NCI-H146 (cell line): ENCODE measurements at regions not wholly inside any gene's neighbourhood (a gene's known extent, or its start where the extent isn't known, plus 50 kb on each side); places are given as distances from the start of the nearest gene placed in this dataset.
A peak's percentile ranks its signal among the peaks of the same experiment; 100 is the strongest.

Experiments used
- DNase-seq: peaks from one replicate; lab custom pipeline; 2025; lab: John Stamatoyannopoulos, UW

DNA sequence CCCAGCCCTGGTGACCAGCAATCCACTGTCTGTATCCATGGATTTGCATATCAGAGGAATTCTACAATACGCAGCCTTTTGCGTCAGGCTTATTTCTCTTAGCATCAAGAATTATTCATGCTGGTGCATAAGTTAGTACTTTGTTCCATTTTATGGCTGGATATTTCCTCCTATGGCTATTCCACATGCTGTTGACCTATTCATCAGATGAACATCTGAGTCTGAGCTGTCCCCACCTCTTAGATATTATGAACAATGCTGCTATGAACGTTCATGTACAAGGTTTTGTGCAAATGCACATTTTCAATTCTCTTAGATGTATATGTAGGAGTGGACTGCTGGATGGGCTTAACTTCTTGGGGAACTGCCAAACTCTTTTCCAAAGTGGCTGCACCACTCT, 79.0 kb upstream of the CST7 start:
- no peak for DNase-seq

DNA sequence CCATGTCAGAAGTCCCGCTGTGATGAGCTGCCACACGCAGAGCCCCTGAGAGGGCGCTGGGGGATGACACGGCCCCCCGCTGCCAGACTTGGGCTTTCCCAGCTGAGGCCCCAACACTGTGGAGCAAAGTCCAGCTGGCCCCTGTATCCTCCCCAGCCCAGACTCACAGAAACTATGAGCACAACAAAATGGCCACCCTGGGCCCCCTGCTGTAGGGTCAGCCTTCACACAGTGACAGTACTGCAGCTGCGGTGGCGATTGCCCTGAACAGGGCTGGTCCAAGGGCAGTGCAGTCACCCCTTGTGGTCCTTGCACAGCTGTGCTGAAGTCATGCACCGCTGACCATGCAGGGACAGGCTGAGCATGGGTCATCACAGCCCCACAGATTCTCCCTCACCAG, 78.2 kb upstream of the CST7 start:
- peak; percentile 78 for DNase-seq

DNA sequence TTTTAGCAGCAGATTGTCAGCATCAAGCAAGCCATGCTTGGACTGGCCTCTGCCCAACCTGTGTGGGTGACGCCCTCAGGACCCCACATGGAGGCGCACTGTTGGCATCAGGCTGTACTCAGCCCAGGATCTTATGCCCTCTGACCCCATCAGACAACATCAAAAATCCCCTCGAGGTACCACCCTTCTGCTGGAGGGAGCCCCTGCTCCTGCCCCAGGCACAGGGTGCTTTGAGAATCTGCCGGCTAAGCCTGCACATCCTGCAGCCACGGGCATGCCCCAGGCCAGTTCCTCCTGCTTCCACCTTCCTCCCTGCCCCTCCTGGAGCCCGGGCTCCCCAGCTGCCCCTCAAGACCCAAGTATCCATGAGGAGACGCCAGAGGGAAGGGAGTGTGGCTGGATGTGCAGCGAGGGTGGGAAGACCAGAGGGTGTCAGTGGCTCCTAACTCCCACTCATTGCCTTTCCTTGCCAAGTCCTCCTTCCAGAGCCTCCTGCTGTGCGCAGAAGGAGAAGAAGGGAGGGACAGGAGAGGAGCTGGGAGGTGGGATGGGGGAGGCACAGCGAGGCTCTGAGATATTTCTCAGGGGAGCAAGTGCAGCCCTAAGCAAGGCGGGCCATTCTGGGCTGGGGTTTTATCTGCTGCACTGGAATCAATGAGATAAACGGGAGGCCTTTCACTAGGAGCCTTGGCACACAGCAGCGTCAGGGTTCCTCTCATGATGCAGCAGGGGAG, 77.4 kb upstream of the CST7 start:
- no peak for DNase-seq

DNA sequence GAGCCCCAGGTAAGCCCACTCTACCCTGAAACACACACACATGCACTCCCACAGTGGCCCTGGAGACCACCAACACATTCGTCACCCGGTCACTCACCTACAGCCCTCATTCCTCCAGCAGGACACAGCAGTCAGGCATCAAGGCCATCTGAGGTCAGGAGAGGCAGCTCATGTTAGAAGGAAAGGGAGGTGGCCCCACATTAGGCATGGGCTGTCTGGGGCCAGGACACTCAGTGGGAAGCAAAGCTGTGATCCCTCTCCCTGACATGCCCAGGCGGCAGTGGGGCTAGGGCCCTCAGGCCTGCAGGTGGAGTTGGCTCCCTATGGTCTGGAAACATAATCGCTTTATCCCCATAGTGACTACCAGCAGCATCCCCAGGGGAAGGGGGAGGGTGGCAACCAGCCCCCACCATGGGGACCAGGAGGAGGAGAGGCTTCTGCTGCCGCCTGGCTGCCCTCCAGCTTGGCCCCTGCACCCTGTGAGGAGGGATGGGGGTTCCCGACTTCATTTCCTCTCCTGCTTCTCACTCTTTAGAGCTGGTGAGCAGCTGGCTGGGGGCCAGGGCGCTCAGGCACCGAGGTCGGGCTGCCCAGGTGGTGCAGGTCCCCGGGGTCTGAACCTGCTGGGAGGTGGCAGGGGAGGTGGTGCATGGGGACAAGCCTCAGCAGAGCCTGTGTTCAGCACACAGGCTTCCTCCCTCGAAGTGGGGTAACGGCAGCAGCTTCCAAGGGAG, 76.6 kb upstream of the CST7 start:
- peak; percentile 74 for DNase-seq

DNA sequence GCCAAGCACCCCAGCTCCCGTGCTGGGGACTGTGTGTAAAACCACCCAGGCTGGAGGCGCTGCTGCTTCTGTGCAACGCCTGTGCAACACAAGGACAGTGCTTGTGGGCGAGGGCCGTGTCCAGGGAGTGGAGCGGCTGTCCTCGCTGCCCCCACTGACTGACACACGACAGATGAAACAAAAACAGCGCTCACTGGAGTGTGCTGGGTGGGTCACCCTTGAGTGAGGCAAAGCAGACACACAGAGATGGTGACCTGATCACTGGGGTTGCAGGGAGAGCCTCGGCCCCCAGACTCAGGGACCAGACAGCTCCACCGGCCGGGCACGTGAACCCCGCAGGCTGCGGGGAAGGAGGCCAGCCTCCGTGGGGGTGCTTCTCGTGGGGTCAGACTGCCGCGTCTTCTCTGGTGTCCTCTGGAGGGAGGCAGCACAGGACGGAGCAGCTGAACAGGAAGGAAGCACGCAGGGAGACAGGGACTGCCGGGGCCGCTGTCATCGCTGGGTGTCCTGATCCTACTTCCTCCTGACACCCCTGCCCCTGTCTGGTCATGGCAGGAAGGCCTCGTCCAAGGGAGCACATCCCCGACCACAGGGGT, 75.9 kb upstream of the CST7 start:
- DNase-seq: no peak

DNA sequence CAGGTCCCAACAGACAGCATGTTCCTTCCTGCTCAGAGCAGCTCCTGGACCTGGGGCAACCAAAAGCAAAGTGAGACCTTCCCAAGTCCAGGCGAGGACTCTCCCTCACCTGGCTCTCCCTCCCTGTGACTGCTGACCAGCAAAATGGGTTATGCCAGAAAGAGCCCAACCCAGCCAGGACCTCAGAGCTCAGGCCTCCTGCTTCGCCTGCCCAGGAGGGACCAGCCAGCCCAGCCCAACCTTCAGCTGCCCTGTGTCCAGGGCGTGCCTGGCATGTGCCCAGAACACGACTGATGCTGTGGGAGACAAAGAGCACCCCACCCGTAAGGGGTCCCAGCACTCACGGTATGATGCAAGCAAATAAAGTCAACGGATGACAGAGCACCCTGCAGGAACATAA, 74.0 kb upstream of the CST7 start:
- no peak for DNase-seq

DNA sequence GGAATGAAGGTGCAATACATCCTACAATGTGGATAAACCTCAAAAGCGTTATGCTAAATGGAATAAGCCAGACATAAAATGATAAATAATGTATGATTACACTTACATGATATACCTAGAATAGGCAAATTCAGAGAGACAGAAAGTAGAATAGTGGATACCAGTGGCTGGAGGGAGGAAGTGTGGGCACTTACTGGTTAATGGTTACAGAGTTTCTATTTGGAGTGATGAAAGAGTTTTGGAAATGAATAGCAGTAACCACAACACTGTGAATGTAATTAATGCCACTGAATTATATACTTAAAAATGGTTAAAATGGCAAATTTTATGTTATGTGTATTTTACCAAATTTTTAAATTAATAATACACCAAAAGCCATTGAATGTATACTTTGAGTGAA, 71.4 kb upstream of the CST7 start:
- no peak for DNase-seq

DNA sequence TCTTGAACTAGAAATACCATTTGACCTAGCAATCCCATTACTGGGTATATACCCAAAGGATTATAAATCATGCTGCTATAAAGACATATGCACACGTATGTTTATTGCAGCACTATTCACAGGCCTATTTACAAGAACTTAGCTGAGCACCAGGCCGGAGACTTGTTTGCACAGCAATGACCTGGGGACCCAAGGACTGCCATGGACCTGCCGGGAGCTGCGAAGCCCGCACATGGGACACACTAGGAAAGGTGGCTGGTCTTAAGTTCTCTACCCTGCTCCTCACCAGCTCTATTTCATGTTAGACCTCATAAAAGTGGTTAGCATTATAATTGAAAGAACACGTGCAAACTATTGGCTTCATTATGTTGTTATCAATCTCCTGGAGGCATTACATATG, 70.4 kb upstream of the CST7 start:
- DNase-seq: no peak

DNA sequence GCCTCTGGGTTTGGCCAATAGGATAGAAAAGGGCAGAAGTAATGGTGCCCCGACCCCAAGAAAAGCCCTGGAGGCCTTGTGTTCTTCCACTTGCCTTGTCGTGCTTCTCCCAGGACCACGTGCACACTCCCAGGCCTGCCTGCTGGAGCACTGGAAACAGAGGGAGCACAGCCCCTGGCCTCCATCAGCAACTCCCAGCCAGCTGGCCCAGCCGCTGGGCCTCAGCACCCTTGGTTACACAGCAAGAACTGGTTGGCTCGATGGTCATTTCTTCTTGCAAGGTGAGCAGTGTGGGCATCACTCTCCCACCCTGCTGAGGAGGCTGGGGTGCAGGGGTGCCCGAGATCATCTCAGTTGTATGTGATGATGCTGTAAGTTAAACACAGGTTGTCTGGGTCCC, 69.2 kb upstream of the CST7 start:
- no peak for DNase-seq

DNA sequence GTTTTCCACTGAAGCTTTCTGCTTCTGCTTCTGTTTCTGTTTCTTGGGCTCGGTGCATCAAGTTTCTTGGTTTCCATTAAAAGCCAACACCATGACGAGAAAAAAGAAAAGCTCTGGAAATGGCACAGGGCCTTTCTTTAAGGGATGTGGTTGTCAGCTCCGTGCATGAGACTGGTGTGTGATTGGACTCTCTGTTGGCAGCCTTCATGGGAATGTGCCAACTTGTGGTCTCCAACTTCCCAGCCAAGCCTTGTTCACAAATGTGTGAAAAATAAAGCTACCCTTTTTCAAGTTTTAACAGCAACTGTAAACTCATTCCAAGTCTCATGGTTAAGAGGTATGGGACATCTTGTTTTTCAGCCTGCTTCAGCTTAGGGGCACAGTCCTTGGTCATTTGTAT, 68.7 kb upstream of the CST7 start:
- DNase-seq: no peak

DNA sequence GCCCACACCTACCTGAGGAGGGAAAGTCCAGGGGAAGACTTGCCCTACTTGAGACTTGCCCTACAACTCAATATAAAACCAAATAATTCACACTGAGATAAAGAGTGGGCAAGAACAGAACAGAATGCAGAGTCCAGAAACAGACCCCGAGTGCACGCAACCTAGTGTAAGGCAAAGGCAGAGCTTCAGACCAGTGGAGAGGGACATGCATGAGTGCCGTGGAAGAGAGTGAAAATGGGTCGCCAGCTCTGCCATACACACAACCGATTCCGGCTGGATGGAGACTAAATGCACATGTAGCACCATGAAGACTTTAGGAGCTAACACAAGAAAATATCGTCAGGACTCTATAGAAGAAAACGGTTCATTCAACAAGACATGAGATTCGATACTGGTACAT, 58.8 kb upstream of the CST7 start:
- no peak for DNase-seq

DNA sequence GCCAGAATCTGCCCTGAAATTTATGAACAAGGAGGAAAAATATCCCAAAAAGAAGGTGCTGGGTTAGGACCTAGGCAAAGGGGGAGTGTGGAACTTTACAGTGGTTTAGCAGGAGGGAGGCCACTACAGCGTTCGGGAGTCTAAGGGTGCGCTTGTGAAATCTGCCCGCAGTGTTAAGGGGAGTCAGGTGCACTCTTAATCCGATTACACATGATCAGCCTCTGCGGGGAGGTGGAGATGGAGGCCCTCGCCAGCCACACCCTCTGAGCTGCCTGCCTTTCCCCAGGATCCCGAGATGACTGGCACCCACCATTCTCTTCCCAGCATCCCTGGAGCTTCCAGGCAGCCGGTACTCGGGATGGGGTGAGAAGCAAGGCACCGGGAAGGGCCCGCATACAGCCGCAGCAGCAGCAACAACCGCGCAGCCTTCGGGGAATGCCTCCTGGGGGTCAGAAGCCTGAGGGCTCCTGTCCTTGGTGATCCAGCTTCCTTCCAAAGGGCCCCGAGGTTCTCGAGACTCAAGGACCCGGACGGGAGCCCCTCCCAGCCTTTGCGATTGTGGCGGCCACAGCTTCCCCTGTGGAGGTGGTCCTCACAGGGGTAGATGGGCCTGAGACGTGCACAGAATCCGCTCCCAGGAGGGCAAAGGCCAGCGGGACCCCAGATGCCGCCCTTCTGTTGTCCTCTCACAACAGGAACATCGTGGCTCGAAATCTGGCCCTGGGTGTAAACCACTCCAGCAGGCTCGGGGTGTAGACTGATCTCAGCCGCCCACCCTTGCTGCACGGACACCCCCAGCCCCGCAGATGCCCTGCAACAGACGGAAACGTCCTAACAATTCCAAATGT, 57.3 kb upstream of the CST7 start:
- no peak for DNase-seq

DNA sequence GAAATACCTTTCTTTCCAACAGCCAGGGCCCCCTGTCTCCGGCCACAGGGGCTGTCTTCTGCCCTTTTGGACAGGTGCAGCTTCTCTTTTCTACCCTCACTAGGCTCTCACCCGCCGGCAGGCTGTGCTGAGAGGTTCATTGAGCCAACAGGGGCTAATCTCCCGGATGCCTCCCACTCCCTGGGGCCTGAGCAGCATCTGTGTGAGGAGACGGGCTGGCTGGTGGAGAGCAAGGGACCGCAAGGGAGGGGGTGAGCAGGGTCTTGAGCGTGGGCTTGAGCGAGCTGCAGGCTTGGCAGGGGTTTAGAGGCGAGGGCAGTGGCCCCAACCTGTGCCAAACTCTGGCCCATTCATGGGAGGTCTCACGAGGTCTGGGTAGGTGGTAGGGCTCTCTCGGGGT, 56.5 kb upstream of the CST7 start:
- DNase-seq: no peak

DNA sequence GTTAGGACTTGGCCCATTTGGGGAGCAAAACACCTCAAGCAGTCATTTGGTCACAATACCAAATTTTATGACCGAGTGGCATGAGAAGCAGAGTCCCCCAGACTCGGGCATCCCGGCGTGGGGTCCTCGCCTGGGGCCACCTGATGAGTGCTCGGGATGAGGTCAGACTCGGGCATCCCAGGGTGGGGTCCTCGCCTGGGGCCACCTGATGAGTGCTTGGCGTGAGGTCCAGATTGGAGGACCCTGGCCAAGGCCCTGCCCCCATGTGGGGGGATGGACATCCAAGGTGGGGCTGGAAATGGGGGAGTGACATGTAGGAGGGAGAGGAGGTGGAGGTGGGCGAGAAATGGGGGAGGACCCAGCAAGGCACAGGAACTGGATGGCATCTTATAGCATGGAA, 56.1 kb upstream of the CST7 start:
- DNase-seq: no peak

DNA sequence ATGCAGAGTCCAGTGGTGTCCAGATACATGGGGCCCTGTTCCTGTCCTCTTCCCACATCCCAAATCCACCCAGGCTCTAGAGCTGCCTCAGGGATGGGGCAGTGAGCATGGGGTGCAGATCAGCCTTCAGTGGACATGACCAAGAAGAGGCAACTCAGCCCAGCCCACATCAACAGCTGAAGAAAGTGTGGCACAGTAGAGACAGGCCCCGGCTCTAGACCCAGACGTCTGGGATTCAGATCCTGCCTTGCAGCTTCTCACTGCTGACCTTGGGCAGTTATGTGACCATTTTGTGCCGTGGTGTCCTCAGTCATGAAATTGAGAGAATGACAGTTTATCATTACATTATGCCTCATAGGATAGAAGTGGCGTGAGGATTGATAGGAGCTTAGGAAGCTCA, 54.6 kb upstream of the CST7 start:
- no peak for DNase-seq

DNA sequence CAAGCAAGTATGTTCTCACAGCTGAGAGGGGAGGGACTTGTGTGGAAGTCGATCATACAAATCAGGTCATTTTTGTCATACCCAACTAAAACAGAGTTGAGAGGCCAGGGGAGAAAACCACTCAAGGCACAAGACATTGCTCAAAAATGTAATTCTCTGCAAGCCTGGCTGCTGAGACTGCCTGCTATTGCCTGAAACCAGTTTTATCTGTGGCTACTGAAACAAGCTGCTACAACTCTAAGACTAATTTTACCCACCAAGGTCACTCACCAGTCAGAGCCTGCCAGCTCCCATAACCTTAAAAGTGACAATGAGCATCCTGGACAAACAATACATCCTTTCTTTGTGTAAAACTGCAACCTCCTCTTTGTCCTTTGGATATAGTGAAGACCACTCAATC, 54.1 kb upstream of the CST7 start:
- no peak for DNase-seq

DNA sequence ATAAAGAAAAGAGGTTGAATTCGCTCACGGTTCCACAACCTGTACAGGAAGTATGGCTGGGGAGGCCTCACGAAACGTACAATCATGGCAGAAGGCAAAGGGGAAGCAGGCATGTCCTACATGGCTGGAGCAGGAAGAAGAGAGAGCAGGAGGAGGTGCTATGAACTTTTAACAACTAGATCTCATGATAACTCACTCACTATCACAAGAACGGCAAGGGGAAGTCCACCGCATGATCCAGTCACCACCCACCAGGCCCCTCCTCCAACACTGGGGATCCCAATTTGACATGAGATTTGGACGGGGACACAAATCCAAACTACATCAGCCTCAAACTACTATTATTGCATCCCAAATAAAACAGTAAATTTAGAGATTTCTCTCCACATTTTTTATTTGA, 53.6 kb upstream of the CST7 start:
- no peak for DNase-seq

DNA sequence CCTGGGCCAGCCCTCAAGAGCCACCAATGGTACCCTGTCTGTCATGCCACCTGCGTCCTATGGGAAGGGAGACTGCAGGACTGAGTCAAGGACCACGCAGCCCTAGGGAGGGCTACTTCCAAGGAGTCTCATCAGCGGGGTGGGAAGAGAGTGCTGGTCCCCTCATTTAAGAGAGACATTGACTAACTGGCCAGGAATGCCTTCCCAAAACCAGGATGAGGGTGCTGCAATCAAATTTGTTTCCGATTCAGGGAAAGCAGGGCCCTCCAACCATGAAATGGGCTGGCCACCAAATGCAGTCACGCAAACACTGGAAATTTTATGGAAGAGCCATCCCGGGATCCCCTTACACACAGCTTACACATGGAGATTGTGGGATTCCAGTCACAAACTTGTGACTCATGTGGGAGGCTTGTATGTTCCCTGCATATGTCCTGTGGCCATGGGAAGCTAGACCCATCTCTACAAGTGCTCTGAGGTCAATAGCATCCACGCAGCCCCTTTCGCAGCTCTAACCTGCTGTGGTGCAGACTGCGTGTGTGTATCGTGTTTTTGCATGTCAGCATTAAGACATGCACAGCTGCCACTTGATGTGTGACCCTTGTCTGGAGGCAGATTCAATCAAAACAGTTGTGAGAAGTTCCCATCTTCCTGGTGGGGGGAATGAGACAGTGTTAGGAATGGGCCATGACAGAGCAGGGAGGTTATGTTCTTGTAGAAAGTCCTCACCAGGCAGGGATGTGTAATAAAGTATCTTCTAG, 53.0 kb upstream of the CST7 start:
- no peak for DNase-seq

DNA sequence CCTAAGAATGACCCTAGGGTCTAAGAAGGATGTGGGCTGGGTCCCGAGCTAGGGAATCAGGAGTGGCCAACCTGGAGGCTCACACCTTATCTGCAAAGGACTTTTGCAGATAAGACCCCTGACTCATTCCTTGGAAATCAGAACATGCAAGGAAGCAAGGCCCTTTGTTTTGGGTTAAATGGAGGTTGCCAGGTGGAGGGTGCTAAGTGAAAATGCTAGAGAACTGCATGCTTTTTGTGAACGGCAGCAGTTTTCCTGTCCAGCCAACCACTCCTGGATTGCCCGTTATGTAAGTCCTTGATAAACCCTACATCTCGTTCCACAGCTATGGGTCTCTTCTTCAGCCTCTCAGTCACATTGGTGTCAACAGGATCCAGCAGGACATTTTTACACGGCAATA, 52.1 kb upstream of the CST7 start:
- no peak for DNase-seq

DNA sequence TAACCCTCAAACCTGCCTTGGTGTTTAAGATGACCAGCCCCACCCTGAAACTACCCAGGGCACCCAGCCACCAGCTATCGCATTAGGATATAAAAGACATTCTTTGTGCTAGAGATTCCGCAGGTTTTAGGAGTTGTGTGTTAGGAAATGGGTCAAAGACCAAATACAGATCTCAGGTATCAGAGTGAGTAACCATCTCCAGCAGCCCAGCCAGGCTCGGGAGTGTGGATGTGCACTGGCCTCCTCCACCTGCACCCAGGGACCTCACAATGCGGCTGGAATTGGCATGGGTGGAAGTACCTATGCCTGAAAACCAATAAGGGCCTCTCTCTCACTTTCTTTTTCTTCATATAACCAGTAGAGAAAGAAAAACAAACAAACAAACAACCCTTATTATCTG, 51.1 kb upstream of the CST7 start:
- DNase-seq: no peak

DNA sequence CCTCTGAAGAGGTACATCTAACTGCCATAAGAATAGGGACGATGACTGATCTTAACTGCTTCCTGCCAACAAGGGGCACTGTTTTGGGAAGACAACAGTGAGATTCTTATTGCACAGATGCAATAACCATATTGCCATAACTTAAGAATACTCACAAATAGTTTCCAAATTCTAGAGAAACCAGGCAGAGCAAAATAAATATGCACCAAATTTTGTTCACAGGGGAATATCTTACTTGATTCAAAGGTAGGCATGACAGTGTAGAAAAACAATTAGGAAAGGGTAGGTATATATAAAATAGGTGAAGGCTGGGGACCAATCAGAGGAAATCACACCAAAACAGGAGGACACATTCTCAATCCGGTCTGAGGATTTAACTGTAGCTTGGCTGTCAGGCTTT, 49.9 kb upstream of the CST7 start:
- DNase-seq: no peak
